ENCODE measurements at regions not wholly inside any gene's neighbourhood (a gene's known extent, or its start where the extent isn't known, plus 50 kb on each side); places are given as distances from the start of the nearest gene placed in this dataset.
A peak's percentile ranks its signal among the peaks of the same experiment; 100 is the strongest.

DNA sequence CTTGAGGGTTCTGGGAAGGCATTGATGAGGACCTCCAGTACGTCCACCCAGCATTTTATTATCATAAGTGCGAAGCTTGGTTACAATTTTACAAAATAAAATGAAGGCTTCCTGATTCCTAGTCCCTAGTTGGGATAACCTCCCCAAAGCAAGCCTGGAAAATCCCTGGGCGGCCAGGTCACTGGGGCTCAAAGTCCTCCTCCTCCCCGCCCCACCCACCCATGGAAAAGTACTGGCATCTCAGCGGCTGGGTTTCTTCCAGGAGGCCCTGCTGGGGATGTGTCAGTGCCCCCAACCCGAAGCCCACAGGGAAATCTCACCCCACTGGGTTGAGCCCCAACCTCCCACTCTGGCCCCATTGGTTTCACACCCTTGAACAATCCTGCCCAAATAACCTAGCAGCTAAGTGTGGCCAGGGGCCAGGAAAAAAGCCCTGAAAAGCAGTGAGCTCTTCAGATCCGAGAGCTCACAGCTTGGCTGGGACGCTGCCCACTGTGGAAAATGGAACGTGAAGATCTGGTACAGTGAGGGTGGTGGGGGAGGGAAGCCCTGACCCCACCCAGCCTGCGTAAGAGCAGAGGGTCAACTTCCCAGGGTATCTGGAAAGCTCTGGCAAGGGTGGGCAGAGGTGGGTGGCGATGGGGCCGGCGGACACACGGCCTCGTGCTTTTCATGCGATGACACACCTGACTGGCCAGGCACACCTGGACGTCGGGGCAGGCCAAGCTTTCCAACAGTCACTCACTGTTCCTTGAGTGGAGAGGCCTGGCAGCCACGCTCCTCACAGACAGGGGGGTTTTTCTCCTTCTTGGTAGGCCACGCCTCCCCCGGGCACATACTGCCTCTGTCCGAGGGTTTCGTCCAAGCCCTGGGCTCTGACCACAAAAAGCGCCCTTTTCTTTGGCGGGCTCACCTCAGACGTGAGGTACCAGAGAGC, 324.5 kb downstream of the SOX9 start (continued):
- TF ChIP-seq EHMT2 (IDR thresholded peaks at IDR 0.05; ENCODE audit: low read depth) (no peak), ZFP36 (IDR thresholded peaks at IDR 0.05; ENCODE audit: borderline replicate concordance, partially characterized antibody) (no peak), FOXS1 (CRISPR knock-in tag; IDR thresholded peaks at IDR 0.05) (no peak), HOXB5 (CRISPR knock-in tag; IDR thresholded peaks at IDR 0.05) (peak; percentile 62; the same call in 1 of the 2 replicates), MAFK (IDR thresholded peaks at IDR 0.05; ENCODE audit: partially characterized antibody) (no peak), ESRRA (IDR thresholded peaks at IDR 0.05; ENCODE audit: borderline replicate concordance, low read length) (no peak), TFCP2L1 (CRISPR knock-in tag; IDR thresholded peaks at IDR 0.05) (no peak), ZNF302 (CRISPR knock-in tag; IDR thresholded peaks at IDR 0.05) (no peak), RARB (CRISPR knock-in tag; IDR thresholded peaks at IDR 0.05) (no peak), HOXA7 (CRISPR knock-in tag; IDR thresholded peaks at IDR 0.05) (no peak), CBX8 (IDR thresholded peaks at IDR 0.05) (no peak), FOSL2 (IDR thresholded peaks at IDR 0.05) (no peak), FOSL2 (CRISPR knock-in tag; IDR thresholded peaks at IDR 0.05) (no peak), EHF (CRISPR knock-in tag; IDR thresholded peaks at IDR 0.05) (peak; percentile 49), FOSB (CRISPR knock-in tag; IDR thresholded peaks at IDR 0.05) (no peak), SREBF2 (IDR thresholded peaks at IDR 0.05) (no peak), MYC (IDR thresholded peaks at IDR 0.05; ENCODE audit: borderline replicate concordance, low read length) (no peak), JUN (IDR thresholded peaks at IDR 0.05) (0 out of 5 replicates have a peak, but pooled peaks of 1 of the 2 experiments have one; percentile 34), RFX5 (IDR thresholded peaks at IDR 0.05) (no peak), SMC3 (IDR thresholded peaks at IDR 0.05) (no peak), MAX (IDR thresholded peaks at IDR 0.05) (peak; percentile 16; the same call in 1 of the 2 replicates)
- TF ChIP-seq, protein P1, sequence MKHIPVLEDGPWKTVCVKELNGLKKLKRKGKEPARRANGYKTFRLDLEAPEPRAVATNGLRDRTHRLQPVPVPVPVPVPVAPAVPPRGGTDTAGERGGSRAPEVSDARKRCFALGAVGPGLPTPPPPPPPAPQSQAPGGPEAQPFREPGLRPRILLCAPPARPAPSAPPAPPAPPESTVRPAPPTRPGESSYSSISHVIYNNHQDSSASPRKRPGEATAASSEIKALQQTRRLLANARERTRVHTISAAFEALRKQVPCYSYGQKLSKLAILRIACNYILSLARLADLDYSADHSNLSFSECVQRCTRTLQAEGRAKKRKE (CRISPR knock-in tag; IDR thresholded peaks at IDR 0.05; ENCODE audit: low read depth): no peak; the same call in 1 of the 2 replicates
- TF ChIP-seq, protein P2, sequence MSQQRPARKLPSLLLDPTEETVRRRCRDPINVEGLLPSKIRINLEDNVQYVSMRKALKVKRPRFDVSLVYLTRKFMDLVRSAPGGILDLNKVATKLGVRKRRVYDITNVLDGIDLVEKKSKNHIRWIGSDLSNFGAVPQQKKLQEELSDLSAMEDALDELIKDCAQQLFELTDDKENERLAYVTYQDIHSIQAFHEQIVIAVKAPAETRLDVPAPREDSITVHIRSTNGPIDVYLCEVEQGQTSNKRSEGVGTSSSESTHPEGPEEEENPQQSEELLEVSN (IDR thresholded peaks at IDR 0.05; ENCODE audit: borderline replicate concordance, low read depth): peak; percentile 18; the same call in 1 of the 2 replicates

DNA sequence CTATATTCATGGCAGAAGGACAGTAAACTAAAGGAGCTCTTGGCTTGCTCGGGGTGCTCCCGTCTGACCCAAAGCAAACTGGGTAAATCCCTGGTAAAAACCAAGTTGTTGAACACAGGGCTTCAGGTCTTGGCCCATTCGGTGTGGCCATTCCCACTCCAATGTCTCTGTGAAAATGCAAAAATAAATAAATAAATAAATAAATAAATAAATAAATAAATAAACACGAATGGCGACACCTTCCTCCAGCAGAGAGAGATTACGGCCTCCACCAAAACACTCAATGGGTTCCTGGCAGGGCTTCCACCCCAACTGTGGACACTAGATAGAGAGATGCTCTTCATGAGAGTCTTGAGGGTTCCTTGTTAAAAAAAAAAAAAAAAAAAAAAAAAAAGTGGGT, 325.3 kb downstream of the SOX9 start:
- Histone ChIP-seq H3K27ac (peak overlapping the region; percentile 85 to 90), H3K4me2 (peak overlapping the region; percentile 81), H3K4me3 (peak overlapping the region; percentile 10; the same call in 2 of the 3 replicates), H3K9me3 (no peaks in the 10 kb centered on the region), H3K4me1 (peaks cover 71% of the 10 kb centered on the region)
- CTCF ChIA-PET: interaction anchor here (0.8 to 1.9 kb wide), 3 partner anchors 19 to 55 kb away, joined by 3 to 6 read pairs (median 3); no protein-coding TSS in a partner anchor
- DNase-seq (ENCODE audit: low read depth in 1 of 2, low spot score in 1 of 2) (no peak), ATAC-seq (peak in 1 of 2 experiments; percentile 32; a peak in 3 of 6 replicates), FAIRE-seq (no peak)
- WGBS (ENCODE audit: missing lambda C conversion rate): 34% methylated on average over 6 of the region's 6 CpGs
- POLR2A ChIA-PET: interaction anchor here (1.6 kb wide), 1 partner anchor 325 kb away, joined by 4 read pairs; the partner anchor contains the start of gene SOX9
- TF ChIP-seq BCL3 (IDR thresholded peaks at IDR 0.05): no peak
- no peak for TF ChIP-seq MAZ (IDR thresholded peaks at IDR 0.05; ENCODE audit: borderline replicate concordance, low read depth, low read length)
- TF ChIP-seq PHF8 (IDR thresholded peaks at IDR 0.05; ENCODE audit: borderline replicate concordance, low read depth): no peak
- no peak for TF ChIP-seq HMGXB4 (CRISPR knock-in tag; IDR thresholded peaks at IDR 0.05; ENCODE audit: borderline replicate concordance)
- TF ChIP-seq, protein P1 (CRISPR knock-in tag; IDR thresholded peaks at IDR 0.05; ENCODE audit: low read depth): no peak
- TF ChIP-seq ZC3H11A (IDR thresholded peaks at IDR 0.05): peak; percentile 100
- TF ChIP-seq CHD2 (IDR thresholded peaks at IDR 0.05; ENCODE audit: low read length, partially characterized antibody): no peak
- TF ChIP-seq PBX3 (IDR thresholded peaks at IDR 0.05): no peak
